ENCODE measurements at regions not wholly inside any gene's neighbourhood (a gene's known extent, or its start where the extent isn't known, plus 50 kb on each side); places are given as distances from the start of the nearest gene placed in this dataset.
"Not testable (repeated sequence)": the region's sequence is repeated elsewhere in the genome, so short reads cannot be mapped to it uniquely, and the experiment has no call there.

GRCh38 chr5:87732875-87733768 is 320.4 kb upstream of the CCNH start:
- Mint-ChIP-seq H3K4me3 (no peak overlapping the region), H3K27ac (no peak overlapping the region)
- DNase-seq = no peak

DNA sequence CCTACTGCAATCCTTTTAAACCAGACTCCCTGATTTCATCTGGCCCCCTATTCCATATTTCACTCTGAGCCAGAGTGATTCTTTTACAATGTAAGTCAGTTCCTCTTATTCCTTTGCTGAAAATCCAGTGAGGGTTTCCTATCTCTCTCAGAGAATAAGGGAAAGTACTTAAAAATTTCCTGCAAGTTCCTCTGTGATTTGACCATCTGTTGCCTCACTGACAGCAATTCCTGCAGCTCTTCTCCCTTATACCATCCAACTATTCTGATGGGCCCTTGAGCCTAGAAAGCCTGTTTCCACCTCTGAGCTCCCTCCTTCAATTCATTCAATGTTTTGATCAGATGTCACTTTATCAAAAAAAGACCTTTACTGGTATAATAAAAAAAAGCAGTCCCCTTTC is 317.1 kb upstream of the CCNH start:
- ATAC-seq (replicated peaks) (no peak), DNase-seq (no peak)
- Mint-ChIP-seq H3K4me3 (no peak overlapping the region), H3K9me3 (no peaks in the 10 kb centered on the region), H3K36me3 (no peaks in the 10 kb centered on the region), H3K27me3 (peaks cover 0 to 5% of the 10 kb centered on the region in 2 donors), H3K4me1 (no peaks in the 10 kb centered on the region), H3K27ac (no peak overlapping the region)

More at GRCh38 chr5:87732875-87733768, 320.4 kb upstream of the CCNH start:
- H3K9me3 Mint-ChIP-seq = no peaks in the 10 kb centered on the region
- H3K36me3 Mint-ChIP-seq = no peaks in the 10 kb centered on the region
- H3K27me3 Mint-ChIP-seq = peaks cover 0 to 8% of the 10 kb centered on the region in 2 donors
- no peaks in the 10 kb centered on the region for H3K4me1 Mint-ChIP-seq
- ATAC-seq (replicated peaks) = no peak

DNA sequence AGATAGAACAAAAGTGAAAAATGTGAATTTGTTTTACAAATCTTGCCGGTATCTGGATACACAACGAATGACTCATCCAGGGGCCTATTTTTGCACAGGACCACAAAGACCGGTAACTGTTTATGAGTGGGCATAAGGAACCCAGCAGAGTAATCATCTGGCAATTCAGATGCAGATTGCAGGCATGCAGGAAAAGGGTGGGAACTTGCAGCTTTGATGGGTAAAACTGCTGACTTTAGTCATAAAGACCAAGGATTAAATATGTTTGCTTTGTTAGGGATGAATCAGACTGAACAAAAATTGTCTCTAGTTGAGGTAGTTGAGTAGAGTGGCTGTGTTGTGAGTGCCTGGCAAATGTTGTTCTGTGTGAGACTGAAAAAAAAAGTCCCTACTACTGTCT is 309.6 kb upstream of the CCNH start:
- DNase-seq (no peak), ATAC-seq (replicated peaks) (no peak)
- Mint-ChIP-seq H3K27ac (no peak overlapping the region), H3K4me1 (no peaks in the 10 kb centered on the region), H3K4me3 (no peak overlapping the region), H3K27me3 (no peaks in the 10 kb centered on the region), H3K9me3 (peaks cover 5 to 9% of the 10 kb centered on the region in 2 donors), H3K36me3 (no peaks in the 10 kb centered on the region)

GRCh38 chr5:87718224-87718925 is 305.6 kb upstream of the CCNH start:
- not testable (repeated sequence) for H3K27me3 Mint-ChIP-seq; H3K36me3 Mint-ChIP-seq; H3K27ac Mint-ChIP-seq; DNase-seq; H3K9me3 Mint-ChIP-seq; ATAC-seq (replicated peaks); H3K4me3 Mint-ChIP-seq; H3K4me1 Mint-ChIP-seq

DNA sequence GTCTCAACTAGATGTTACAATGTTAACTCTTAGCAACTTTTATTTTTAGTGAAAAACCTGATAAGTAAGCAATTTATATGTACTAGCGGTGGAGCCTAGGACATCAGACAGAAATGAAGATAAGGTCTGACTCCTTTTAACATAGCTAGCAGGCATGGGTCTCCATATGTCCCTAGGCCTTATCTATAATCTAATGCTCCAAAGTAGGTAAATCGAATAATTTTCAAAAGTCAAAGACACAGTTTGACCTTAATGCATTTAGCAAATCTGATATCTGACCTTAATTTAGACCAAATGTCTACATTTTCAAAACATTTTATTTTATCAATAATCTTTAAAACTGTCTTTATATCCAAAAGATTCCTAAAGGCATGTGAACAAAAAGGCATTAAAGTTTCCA is 305.0 kb upstream of the CCNH start:
- Mint-ChIP-seq H3K27ac (no peak overlapping the region), H3K27me3 (peaks cover 0 to 3% of the 10 kb centered on the region in 2 donors), H3K9me3 (peaks cover 5 to 9% of the 10 kb centered on the region in 2 donors), H3K4me1 (no peaks in the 10 kb centered on the region), H3K4me3 (no peak overlapping the region), H3K36me3 (no peaks in the 10 kb centered on the region)
- ATAC-seq (replicated peaks) (no peak), DNase-seq (no peak)

DNA sequence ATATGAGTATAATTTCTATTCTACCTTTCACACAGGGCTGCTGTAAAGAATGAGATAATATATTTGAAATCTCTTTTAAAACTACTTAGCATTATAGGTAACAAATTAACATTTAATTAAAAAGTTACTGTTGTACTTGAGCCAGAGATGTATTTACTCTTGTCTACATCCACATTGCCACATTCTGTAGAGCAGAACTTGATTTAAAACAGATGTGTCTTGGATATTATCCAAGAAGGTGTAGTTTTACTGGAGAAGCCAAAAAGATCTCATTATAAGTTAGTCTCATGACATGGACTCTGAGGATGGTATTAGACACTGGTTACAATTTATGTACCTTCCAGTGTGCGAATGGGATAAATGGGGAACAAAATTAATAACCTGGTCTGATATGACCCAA is 293.1 kb upstream of the CCNH start:
- Mint-ChIP-seq H3K36me3 (no peaks in the 10 kb centered on the region), H3K4me3 (no peak overlapping the region), H3K27me3 (peaks cover 0 to 4% of the 10 kb centered on the region in 2 donors), H3K9me3 (peaks cover 0 to 2% of the 10 kb centered on the region in 2 donors), H3K4me1 (no peaks in the 10 kb centered on the region), H3K27ac (no peak overlapping the region)
- ATAC-seq (replicated peaks) (no peak), DNase-seq (no peak)

GRCh38 chr5:87686975-87687374 is 274.2 kb upstream of the CCNH start:
- no peak for DNase-seq
- Mint-ChIP-seq H3K36me3 (no peaks in the 10 kb centered on the region), H3K27me3 (no peaks in the 10 kb centered on the region), H3K4me3 (no peak overlapping the region), H3K4me1 (peaks cover 0 to 2% of the 10 kb centered on the region in 2 donors), H3K27ac (no peak overlapping the region), H3K9me3 (peaks cover 0 to 3% of the 10 kb centered on the region in 2 donors)
- peak; percentile 72 to 75 for ATAC-seq (replicated peaks)

DNA sequence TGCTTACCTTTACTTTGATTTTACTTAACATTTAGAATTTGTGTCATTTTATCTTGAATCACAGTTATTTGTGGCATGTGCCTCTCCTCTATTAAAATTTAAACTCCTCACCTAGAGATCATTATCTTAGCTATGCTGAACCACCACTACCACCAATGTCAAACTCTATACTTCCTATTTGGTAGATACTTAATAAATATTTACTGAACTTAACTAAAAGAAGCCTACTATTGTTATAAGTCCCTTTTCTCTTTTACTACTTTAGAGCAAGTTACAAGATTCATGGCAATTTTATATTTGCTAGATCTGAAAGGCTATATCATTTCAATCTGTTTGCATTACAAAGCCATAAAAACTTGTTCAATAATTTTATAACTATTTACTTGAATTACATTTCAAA is 273.3 kb upstream of the CCNH start:
- H3K4me3 Mint-ChIP-seq = no peak overlapping the region

DNA sequence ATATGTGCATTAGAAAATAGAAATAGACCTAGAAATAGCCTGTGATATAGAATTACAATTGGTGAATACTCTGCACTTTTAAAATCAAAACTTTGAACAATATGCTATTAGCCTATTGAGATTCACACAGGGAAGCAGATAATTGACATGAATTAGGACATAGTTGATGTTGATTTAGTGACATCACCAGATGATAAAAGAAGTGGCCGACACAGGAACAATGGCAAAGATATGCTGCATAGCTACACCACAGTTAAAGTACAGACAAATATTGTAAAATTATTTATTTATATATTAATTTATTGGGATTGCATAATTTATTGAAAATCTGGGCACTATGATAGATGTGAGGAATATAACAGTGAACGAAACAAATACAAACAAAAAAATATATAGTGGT is 261.5 kb upstream of the CCNH start:
- Mint-ChIP-seq H3K4me1 (no peaks in the 10 kb centered on the region), H3K9me3 (peaks cover 0 to 3% of the 10 kb centered on the region in 2 donors), H3K36me3 (no peaks in the 10 kb centered on the region), H3K4me3 (no peak overlapping the region), H3K27ac (no peak overlapping the region), H3K27me3 (peaks cover 0 to 3% of the 10 kb centered on the region in 2 donors)
- ATAC-seq (replicated peaks) (no peak), DNase-seq (no peak)

More for the DNA sequence above, 273.3 kb upstream of the CCNH start:
- ATAC-seq (replicated peaks) (no peak), DNase-seq (no peak)
- H3K9me3 Mint-ChIP-seq = peaks cover 0 to 3% of the 10 kb centered on the region in 2 donors
- no peaks in the 10 kb centered on the region for H3K36me3 Mint-ChIP-seq
- peaks cover 0 to 2% of the 10 kb centered on the region in 2 donors for H3K4me1 Mint-ChIP-seq
- H3K27me3 Mint-ChIP-seq = no peaks in the 10 kb centered on the region
- H3K27ac Mint-ChIP-seq = no peak overlapping the region

DNA sequence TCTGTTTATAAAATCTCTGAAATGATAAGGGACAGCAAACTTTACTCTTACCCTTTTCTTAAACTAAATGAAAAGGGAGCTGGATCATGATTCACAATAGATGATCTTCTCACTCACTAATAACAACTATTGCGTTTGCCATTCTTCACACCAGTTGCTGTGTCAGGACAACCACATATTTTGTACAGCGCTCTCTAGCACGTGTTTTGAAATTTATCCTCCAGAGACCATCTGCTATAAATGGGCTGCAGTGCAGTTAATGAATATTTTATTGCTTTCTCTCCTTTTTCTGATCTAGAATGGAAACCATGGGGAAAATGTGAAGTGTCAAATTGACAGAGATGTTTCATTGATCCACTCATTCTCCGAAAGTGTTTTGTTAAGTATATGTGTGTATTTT is 258.4 kb upstream of the CCNH start:
- peaks cover 0 to 3% of the 10 kb centered on the region in 2 donors for H3K27me3 Mint-ChIP-seq
- no peaks in the 10 kb centered on the region for H3K36me3 Mint-ChIP-seq
- H3K4me1 Mint-ChIP-seq = no peaks in the 10 kb centered on the region
- H3K4me3 Mint-ChIP-seq = no peak overlapping the region
- H3K27ac Mint-ChIP-seq = no peak overlapping the region
- no peak for ATAC-seq (replicated peaks)
- peaks cover 0 to 3% of the 10 kb centered on the region in 2 donors for H3K9me3 Mint-ChIP-seq
- no peak for DNase-seq

- Mint-ChIP-seq H3K27ac (no peak overlapping the region), H3K4me1 (no peaks in the 10 kb centered on the region), H3K4me3 (no peak overlapping the region), H3K36me3 (no peaks in the 10 kb centered on the region), H3K27me3 (no peaks in the 10 kb centered on the region), H3K9me3 (no peaks in the 10 kb centered on the region)
- ATAC-seq (replicated peaks) (no peak), DNase-seq (no peak)
Measured at GRCh38 chr5:87665166-87665565, 252.4 kb upstream of the CCNH start.

- no peaks in the 10 kb centered on the region for H3K36me3 Mint-ChIP-seq
- H3K27me3 Mint-ChIP-seq = no peaks in the 10 kb centered on the region
- DNase-seq = no peak
- ATAC-seq (replicated peaks) = no peak
- H3K9me3 Mint-ChIP-seq = no peaks in the 10 kb centered on the region
- H3K4me1 Mint-ChIP-seq = no peaks in the 10 kb centered on the region
- H3K4me3 Mint-ChIP-seq = no peak overlapping the region
- no peak overlapping the region for H3K27ac Mint-ChIP-seq
Measured at GRCh38 chr5:87661784-87662566, 249.2 kb upstream of the CCNH start.

- H3K4me3 Mint-ChIP-seq = no peak overlapping the region
- ATAC-seq (replicated peaks) (no peak), DNase-seq (no peak)
- H3K9me3 Mint-ChIP-seq = no peaks in the 10 kb centered on the region
- H3K27me3 Mint-ChIP-seq = no peaks in the 10 kb centered on the region
- no peaks in the 10 kb centered on the region for H3K4me1 Mint-ChIP-seq
- no peak overlapping the region for H3K27ac Mint-ChIP-seq
- H3K36me3 Mint-ChIP-seq = no peaks in the 10 kb centered on the region
Measured at GRCh38 chr5:87653242-87653641, 240.5 kb upstream of the CCNH start.

GRCh38 chr5:87650284-87650683 is 237.6 kb upstream of the CCNH start:
- no peaks in the 10 kb centered on the region for H3K9me3 Mint-ChIP-seq
- no peak overlapping the region for H3K4me3 Mint-ChIP-seq
- no peak for DNase-seq
- H3K27ac Mint-ChIP-seq = no peak overlapping the region
- no peaks in the 10 kb centered on the region for H3K4me1 Mint-ChIP-seq
- H3K36me3 Mint-ChIP-seq = no peaks in the 10 kb centered on the region
- no peak for ATAC-seq (replicated peaks)
- H3K27me3 Mint-ChIP-seq = no peaks in the 10 kb centered on the region
